Calu3 (cell line): ENCODE measurements at regions not wholly inside any gene's neighbourhood (a gene's known extent, or its start where the extent isn't known, plus 50 kb on each side); places are given as distances from the start of the nearest gene placed in this dataset.

Source experiments
- BruUV-seq: library from RNA; stranded (reverse); fragments of 400-500 nt; replicated peaks from 2 replicates; lab custom pipeline; 2021; lab: Mats Ljungman, UMichigan
- CTCF ChIA-PET: fragments of 300-600 bp; sonication (Branson Sonifier 250); formaldehyde crosslinking; loops from one replicate; lab custom pipeline; 2022; ENCODE audit warnings: antibody characterized with exemption; lab: Charles Lee
- DNase-seq: peaks from one replicate; pipeline ENCODE4 v3.0.0; 2022
- H3K27ac Mint-ChIP-seq: one replicate; pipeline ENCODE4 v1.8.0; 2022; ENCODE audit warnings: mixed read lengths; ENCODE audit not compliant: unreplicated experiment
- H3K27me3 Mint-ChIP-seq: one replicate; pipeline ENCODE4 v1.8.0; 2022; ENCODE audit warnings: mixed read lengths; ENCODE audit not compliant: unreplicated experiment
- H3K36me3 Mint-ChIP-seq: one replicate; pipeline ENCODE4 v1.8.0; 2022; ENCODE audit warnings: mild to moderate bottlenecking, moderate library complexity, mixed read lengths; ENCODE audit not compliant: insufficient read depth, unreplicated experiment
- H3K4me1 Mint-ChIP-seq: one replicate; pipeline ENCODE4 v1.8.0; 2022; ENCODE audit warnings: mild to moderate bottlenecking, low read depth, mixed read lengths; ENCODE audit not compliant: unreplicated experiment
- H3K4me3 Mint-ChIP-seq: one replicate; pipeline ENCODE4 v1.8.0; 2022; ENCODE audit warnings: mild to moderate bottlenecking, low read depth, moderate library complexity, mixed read lengths; ENCODE audit not compliant: unreplicated experiment
- H3K9me3 Mint-ChIP-seq: one replicate; pipeline ENCODE4 v1.8.0; 2022; ENCODE audit warnings: low read depth, mixed read lengths; ENCODE audit not compliant: unreplicated experiment
- intact Hi-C: fragments of 100-400 bp; cut with micrococcal nuclease; formaldehyde crosslinking; loops from one replicate; pipeline ENCODE4 v1.10.0; 2022; ENCODE audit not compliant: unreplicated experiment
- TF ChIP-seq, protein P1 (sequence below): fragments of 200-600 bp; IDR thresholded peaks from one replicate; pipeline ENCODE4 v1.8.0; 2022; ENCODE audit warnings: antibody characterized with exemption; ENCODE audit not compliant: unreplicated experiment

DNA sequence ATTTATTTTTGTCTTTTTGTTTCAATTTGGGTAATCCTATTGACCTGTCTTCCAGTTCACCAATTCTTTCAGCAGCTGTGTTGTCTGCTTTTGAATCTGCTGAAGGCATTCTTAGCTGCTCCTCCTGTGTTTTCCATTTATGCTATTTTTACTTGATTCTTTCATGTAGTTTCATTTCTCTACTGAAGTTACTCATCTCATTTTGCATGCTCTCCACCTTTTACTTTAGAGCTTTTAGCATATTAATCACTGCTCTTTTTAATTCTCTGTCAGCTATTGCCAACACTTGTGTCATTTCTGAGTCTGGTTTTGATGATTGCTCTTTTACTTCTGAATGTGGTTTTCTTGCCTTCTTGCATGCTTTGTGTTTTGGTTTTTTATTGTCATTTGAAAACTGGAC is 496.0 kb upstream of the CLINT1 start:
- no TSS peak for BruUV-seq
- no peak for DNase-seq
- intact Hi-C loops, result no loop called here
- CTCF ChIA-PET, result no interaction called here
- H3K4me3 Mint-ChIP-seq, result no peak overlapping the region
- no peak overlapping the region for H3K27ac Mint-ChIP-seq
- H3K4me1 Mint-ChIP-seq, result no peaks in the 10 kb centered on the region
- TF ChIP-seq, protein P1, sequence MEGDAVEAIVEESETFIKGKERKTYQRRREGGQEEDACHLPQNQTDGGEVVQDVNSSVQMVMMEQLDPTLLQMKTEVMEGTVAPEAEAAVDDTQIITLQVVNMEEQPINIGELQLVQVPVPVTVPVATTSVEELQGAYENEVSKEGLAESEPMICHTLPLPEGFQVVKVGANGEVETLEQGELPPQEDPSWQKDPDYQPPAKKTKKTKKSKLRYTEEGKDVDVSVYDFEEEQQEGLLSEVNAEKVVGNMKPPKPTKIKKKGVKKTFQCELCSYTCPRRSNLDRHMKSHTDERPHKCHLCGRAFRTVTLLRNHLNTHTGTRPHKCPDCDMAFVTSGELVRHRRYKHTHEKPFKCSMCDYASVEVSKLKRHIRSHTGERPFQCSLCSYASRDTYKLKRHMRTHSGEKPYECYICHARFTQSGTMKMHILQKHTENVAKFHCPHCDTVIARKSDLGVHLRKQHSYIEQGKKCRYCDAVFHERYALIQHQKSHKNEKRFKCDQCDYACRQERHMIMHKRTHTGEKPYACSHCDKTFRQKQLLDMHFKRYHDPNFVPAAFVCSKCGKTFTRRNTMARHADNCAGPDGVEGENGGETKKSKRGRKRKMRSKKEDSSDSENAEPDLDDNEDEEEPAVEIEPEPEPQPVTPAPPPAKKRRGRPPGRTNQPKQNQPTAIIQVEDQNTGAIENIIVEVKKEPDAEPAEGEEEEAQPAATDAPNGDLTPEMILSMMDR, result no peak
- peaks cover 8% of the 10 kb centered on the region for H3K9me3 Mint-ChIP-seq
- H3K27me3 Mint-ChIP-seq, result no peaks in the 10 kb centered on the region
- H3K36me3 Mint-ChIP-seq, result no peaks in the 10 kb centered on the region

- Mint-ChIP-seq H3K9me3 (peaks cover 13% of the 10 kb centered on the region), H3K36me3 (no peaks in the 10 kb centered on the region), H3K27me3 (no peaks in the 10 kb centered on the region), H3K4me1 (no peaks in the 10 kb centered on the region), H3K27ac (no peak overlapping the region), H3K4me3 (no peak overlapping the region)
- intact Hi-C loops, result no loop called here
- TF ChIP-seq, protein P1, result no peak
- no peak for DNase-seq
- no TSS peak for BruUV-seq
- CTCF ChIA-PET, result no interaction called here
Observed at GRCh38 chr5:158351485-158352125, 492.7 kb upstream of the CLINT1 start.

DNA sequence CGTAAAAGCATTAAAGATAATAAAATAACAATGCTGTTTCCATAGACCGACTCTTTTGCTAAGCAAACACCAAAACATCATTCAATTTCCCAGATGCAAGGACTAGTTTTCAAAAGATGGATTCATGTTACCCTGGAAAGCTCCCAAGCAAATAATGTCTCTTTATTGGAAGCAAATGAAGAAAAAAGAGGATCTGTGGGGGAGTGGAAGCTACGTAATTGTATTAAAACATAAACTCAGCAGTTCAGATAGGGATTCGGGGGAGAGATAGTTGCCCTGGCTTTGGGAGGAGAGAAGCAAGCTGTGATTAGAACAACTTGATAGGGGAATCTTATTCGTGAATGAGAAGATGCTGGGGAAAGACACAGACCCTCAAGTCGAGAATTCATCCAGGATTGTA is 491.0 kb upstream of the CLINT1 start:
- TF ChIP-seq, protein P1, result no peak
- intact Hi-C loops, result no loop called here
- Mint-ChIP-seq H3K9me3 (peaks cover 15% of the 10 kb centered on the region), H3K27me3 (no peaks in the 10 kb centered on the region), H3K4me3 (no peak overlapping the region), H3K4me1 (no peaks in the 10 kb centered on the region), H3K27ac (no peak overlapping the region), H3K36me3 (no peaks in the 10 kb centered on the region)
- CTCF ChIA-PET, result interaction anchor here (0.6 kb wide), 1 partner anchor 18 kb away, joined by 5 read pairs; no protein-coding TSS in a partner anchor
- BruUV-seq, result no TSS peak
- DNase-seq, result no peak

DNA sequence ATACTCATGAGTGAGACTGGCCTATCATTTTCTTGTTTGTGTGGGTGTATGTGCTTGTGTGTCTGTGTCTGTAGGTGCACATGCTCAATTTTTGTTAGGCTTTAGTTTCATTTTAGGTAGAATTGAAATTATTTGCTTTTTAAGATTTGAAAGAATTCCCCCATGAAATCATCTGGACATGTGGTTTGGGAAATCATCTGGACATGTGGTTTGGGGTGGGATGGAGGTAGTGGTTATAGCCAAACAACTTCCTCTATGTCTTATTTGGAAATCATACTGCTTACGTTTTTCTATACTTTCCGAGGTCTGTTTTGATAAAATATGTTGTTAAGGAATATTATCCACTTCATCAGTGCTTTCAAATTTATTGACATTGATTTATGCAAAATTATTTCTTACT is 485.4 kb upstream of the CLINT1 start:
- BruUV-seq, result no TSS peak
- no peaks in the 10 kb centered on the region for H3K36me3 Mint-ChIP-seq
- peaks cover 20% of the 10 kb centered on the region for H3K9me3 Mint-ChIP-seq
- H3K4me1 Mint-ChIP-seq, result no peaks in the 10 kb centered on the region
- intact Hi-C loops, result no loop called here
- H3K27me3 Mint-ChIP-seq, result no peaks in the 10 kb centered on the region
- H3K27ac Mint-ChIP-seq, result no peak overlapping the region
- H3K4me3 Mint-ChIP-seq, result no peak overlapping the region
- no peak for DNase-seq
- CTCF ChIA-PET, result no interaction called here
- TF ChIP-seq, protein P1, result no peak
